Activated CD8-positive, alpha-beta memory T cell treated with anti-CD3 and anti-CD28 coated beads, Interleukin-2, amount 10 ng/mL, durations not matched to agents 7 days and 5 days (primary cell): ENCODE measurements at regions not wholly inside any gene's neighbourhood (a gene's known extent, or its start where the extent isn't known, plus 50 kb on each side); places are given as distances from the start of the nearest gene placed in this dataset.
"Not testable (repeated sequence)": the region's sequence is repeated elsewhere in the genome, so short reads cannot be mapped to it uniquely, and the experiment has no call there.

ENCODE experiments used
- ATAC-seq: fragments of 150-1000 bp; cut with Tn5 transposase; one replicate; pipeline ENCODE4 v1.10.0; 2021; ENCODE audit warnings: moderate library complexity
- CTCF ChIA-PET: fragments of 350-600 bp; sonication (Branson Sonifier 250); formaldehyde crosslinking; loops from one replicate; lab custom pipeline; 2021; ENCODE audit warnings: antibody characterized with exemption; lab: Charles Lee
- DNase-seq: peaks from one replicate; pipeline ENCODE4 v3.0.0-alpha.2; 2020
- H3K27ac Mint-ChIP-seq: one replicate; pipeline ENCODE4 v1.8.0; 2021; ENCODE audit warnings: mild to moderate bottlenecking, mixed read lengths
- H3K27me3 Mint-ChIP-seq: one replicate; pipeline ENCODE4 v1.8.0; 2021; ENCODE audit warnings: mixed read lengths
- H3K36me3 Mint-ChIP-seq: one replicate; pipeline ENCODE4 v1.8.0; 2021; ENCODE audit warnings: mild to moderate bottlenecking, mixed read lengths
- H3K4me1 Mint-ChIP-seq: one replicate; pipeline ENCODE4 v1.8.0; 2021; ENCODE audit warnings: mixed read lengths
- H3K4me3 Mint-ChIP-seq: one replicate; pipeline ENCODE4 v1.8.0; 2021; ENCODE audit warnings: mild to moderate bottlenecking, moderate library complexity, mixed read lengths
- H3K9me3 Mint-ChIP-seq: one replicate; pipeline ENCODE4 v1.8.0; 2022; ENCODE audit warnings: low read depth, mixed read lengths

DNA sequence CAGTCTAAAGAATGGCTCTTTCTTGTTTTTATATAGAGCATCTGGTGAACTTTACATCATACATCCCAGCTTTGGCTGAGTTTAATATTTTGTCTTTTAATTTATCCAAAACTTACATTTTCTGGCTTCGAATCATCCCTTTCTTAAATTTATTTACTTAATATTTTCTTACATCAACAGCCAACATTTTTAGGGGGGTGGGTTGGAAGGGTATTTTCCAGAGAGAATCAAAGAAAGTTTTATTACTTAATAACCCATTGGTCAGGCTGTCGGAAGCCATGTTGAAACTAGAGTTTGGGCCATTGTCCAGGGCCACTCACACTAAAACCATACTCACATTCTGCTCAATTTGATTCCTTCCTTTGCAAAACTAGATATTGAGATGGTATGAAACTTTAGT lies 220.2 kb downstream of the AEBP2 start:
- H3K27me3 Mint-ChIP-seq = no peaks in the 10 kb centered on the region
- no peaks in the 10 kb centered on the region for H3K36me3 Mint-ChIP-seq
- H3K4me1 Mint-ChIP-seq = peaks cover 2% of the 10 kb centered on the region
- no peak overlapping the region for H3K4me3 Mint-ChIP-seq
- DNase-seq (no peak), ATAC-seq (no peak)
- CTCF ChIA-PET = no interaction called here
- H3K27ac Mint-ChIP-seq = no peak overlapping the region
- H3K9me3 Mint-ChIP-seq = no peaks in the 10 kb centered on the region

DNA sequence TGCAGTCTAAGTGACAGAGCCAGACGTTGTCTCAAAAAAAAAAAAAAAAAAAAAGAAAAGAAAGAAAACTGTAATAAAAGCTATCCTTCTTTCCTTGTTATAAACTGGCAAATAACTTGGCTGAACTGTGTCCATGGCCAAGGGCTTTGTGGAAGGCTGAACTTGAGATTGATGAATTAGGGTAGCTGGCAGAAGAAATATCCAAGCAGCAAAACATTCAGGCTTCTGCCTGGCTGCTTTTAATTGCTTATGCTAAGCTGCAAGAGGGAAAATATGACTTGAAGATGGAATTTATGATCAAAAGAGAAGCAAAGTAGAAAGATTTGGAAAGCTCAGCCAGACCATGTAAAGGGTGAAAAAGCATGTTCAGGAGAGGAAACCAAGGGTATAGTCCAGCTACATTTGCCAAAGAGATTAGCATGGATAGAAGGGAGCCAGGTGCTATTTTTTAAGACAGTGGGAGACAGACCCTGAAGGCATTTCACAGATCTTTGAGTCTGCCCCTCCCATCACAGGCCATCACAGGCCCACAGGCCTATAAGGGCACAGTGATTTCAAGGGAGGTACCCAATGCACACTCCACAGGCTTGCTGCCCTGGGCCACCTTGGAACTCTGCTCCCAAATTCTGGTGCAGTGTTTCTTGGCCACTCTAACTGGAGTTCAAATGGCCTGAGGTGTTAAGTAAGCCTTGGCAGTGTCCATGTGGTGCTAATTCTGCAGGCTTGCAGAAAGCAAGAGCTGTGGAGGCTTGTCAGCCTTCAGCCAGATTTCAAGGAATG lies 226.0 kb downstream of the AEBP2 start:
- CTCF ChIA-PET = interaction anchor here (0.6 to 1.2 kb wide), 4 partner anchors 10 to 434 kb away, joined by 3 to 4 read pairs (median 4); no protein-coding TSS in a partner anchor
- ATAC-seq = no peak
- H3K27ac Mint-ChIP-seq = no peak overlapping the region
- H3K9me3 Mint-ChIP-seq = no peaks in the 10 kb centered on the region
- no peaks in the 10 kb centered on the region for H3K27me3 Mint-ChIP-seq
- no peak overlapping the region for H3K4me3 Mint-ChIP-seq
- no peaks in the 10 kb centered on the region for H3K36me3 Mint-ChIP-seq
- DNase-seq = no peak
- no peaks in the 10 kb centered on the region for H3K4me1 Mint-ChIP-seq

DNA sequence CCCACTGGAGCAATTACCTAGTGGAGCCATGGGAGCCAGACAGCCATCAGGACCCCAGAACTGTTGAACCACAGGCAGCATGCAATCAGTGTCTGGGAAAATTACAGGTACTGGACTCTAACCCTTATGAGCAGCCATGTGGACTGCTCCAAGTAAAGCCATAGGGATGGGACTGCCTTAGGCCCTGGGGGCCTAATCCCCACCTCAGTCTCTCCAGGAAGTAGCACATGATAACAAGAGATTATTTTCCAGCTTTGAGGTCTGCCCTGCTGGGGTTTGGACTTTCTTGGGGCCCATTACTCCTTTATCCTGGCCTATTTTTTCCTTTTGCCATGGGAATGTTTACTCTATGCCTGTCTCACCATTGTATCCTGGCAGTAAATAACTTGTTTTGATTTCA lies 226.8 kb downstream of the AEBP2 start:
- H3K9me3 Mint-ChIP-seq = no peaks in the 10 kb centered on the region
- no peak for ATAC-seq
- H3K4me1 Mint-ChIP-seq = no peaks in the 10 kb centered on the region
- no peak for DNase-seq
- no peak overlapping the region for H3K27ac Mint-ChIP-seq
- no peak overlapping the region for H3K4me3 Mint-ChIP-seq
- H3K27me3 Mint-ChIP-seq = peaks cover 1% of the 10 kb centered on the region
- no peaks in the 10 kb centered on the region for H3K36me3 Mint-ChIP-seq
- CTCF ChIA-PET = interaction anchor here (0.6 to 1.2 kb wide), 2 partner anchors 9 to 155 kb away, joined by 3 read pairs; no protein-coding TSS in a partner anchor

GRCh38 chr12:19669793-19670192 lies 230.5 kb downstream of the AEBP2 start:
- DNase-seq (no peak), ATAC-seq (no peak)
- peaks cover 4% of the 10 kb centered on the region for H3K27me3 Mint-ChIP-seq
- no peaks in the 10 kb centered on the region for H3K4me1 Mint-ChIP-seq
- H3K27ac Mint-ChIP-seq = no peak overlapping the region
- H3K4me3 Mint-ChIP-seq = no peak overlapping the region
- H3K9me3 Mint-ChIP-seq = no peaks in the 10 kb centered on the region
- peaks cover 2% of the 10 kb centered on the region for H3K36me3 Mint-ChIP-seq
- CTCF ChIA-PET = no interaction called here

DNA sequence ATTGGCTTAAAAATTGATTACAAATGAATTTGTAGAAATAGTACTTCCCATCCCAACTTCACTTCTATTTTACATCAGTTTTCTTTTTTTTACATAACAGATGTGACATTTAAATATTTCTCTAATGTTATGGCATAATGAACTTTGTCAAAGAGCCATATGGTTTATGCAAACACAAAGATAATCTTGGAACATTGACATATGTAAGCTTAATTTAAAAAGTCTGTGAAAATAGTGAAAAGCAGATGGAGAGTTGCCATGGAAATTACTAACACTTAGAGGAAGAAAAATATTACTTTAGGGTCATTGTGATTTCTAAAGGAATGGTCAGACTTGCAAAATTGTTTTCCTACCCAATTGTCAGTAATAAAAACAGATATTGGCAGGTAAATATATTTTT lies 232.4 kb downstream of the AEBP2 start:
- H3K27me3 Mint-ChIP-seq = peaks cover 4% of the 10 kb centered on the region
- peaks cover 7% of the 10 kb centered on the region for H3K36me3 Mint-ChIP-seq
- peaks cover 3% of the 10 kb centered on the region for H3K9me3 Mint-ChIP-seq
- CTCF ChIA-PET = no interaction called here
- no peak for ATAC-seq
- no peak overlapping the region for H3K27ac Mint-ChIP-seq
- no peak overlapping the region for H3K4me3 Mint-ChIP-seq
- peaks cover 11% of the 10 kb centered on the region for H3K4me1 Mint-ChIP-seq
- DNase-seq = no peak

- peaks cover 7% of the 10 kb centered on the region for H3K9me3 Mint-ChIP-seq
- no peak overlapping the region for H3K27ac Mint-ChIP-seq
- CTCF ChIA-PET = interaction anchor here (1.3 kb wide), 1 partner anchor 9 kb away, joined by 3 read pairs; no protein-coding TSS in a partner anchor
- H3K4me1 Mint-ChIP-seq = peaks cover 34% of the 10 kb centered on the region
- ATAC-seq (no peak), DNase-seq (no peak)
- H3K4me3 Mint-ChIP-seq = no peak overlapping the region
- peaks cover 4% of the 10 kb centered on the region for H3K27me3 Mint-ChIP-seq
- H3K36me3 Mint-ChIP-seq = peaks cover 28% of the 10 kb centered on the region
These were observed 235.1 kb downstream of the AEBP2 start for GRCh38 chr12:19674437-19674836.

DNA sequence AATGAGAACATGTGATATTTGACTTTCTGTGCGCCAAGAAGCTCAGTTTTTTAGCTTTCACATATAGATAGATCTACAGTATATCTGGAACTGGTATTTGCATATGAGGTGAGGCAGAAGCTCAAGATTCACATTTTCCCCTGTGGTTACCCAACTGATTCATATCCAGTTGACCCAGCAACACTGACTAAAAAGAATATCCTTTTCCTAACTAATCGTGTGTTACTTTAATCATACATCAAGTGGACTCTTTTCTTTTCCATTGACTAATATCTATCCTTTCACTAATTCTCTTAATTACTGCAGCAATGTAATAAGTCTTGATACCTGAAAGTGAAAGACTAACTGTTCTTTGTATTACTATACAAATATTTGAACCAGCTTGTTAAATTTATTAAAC lies 236.1 kb downstream of the AEBP2 start:
- Mint-ChIP-seq H3K9me3 (peaks cover 9% of the 10 kb centered on the region), H3K27me3 (peaks cover 4% of the 10 kb centered on the region), H3K4me1 (peaks cover 44% of the 10 kb centered on the region), H3K4me3 (no peak overlapping the region), H3K27ac (no peak overlapping the region), H3K36me3 (peaks cover 38% of the 10 kb centered on the region)
- DNase-seq (no peak), ATAC-seq (peak; percentile 83)
- CTCF ChIA-PET = interaction anchor here (0.6 to 1.3 kb wide), 3 partner anchors 10 to 28 kb away, joined by 3 read pairs; no protein-coding TSS in a partner anchor

GRCh38 chr12:19678501-19678900 lies 239.2 kb downstream of the AEBP2 start:
- peak overlapping the region; percentile 94 for H3K27ac Mint-ChIP-seq
- H3K4me1 Mint-ChIP-seq = peaks cover 53% of the 10 kb centered on the region
- DNase-seq, CTCF ChIA-PET, H3K27me3 Mint-ChIP-seq, H3K9me3 Mint-ChIP-seq: not testable (repeated sequence)
- ATAC-seq = peak; percentile 61
- peak overlapping the region; percentile 69 for H3K4me3 Mint-ChIP-seq
- peaks cover 37% of the 10 kb centered on the region for H3K36me3 Mint-ChIP-seq

GRCh38 chr12:19681007-19681406 lies 241.7 kb downstream of the AEBP2 start:
- peaks cover 9% of the 10 kb centered on the region for H3K9me3 Mint-ChIP-seq
- CTCF ChIA-PET = no interaction called here
- H3K36me3 Mint-ChIP-seq = peaks cover 35% of the 10 kb centered on the region
- ATAC-seq = no peak
- H3K4me1 Mint-ChIP-seq = peaks cover 46% of the 10 kb centered on the region
- H3K27me3 Mint-ChIP-seq = no peaks in the 10 kb centered on the region
- DNase-seq = no peak
- H3K4me3 Mint-ChIP-seq = no peak overlapping the region
- H3K27ac Mint-ChIP-seq = no peak overlapping the region

DNA sequence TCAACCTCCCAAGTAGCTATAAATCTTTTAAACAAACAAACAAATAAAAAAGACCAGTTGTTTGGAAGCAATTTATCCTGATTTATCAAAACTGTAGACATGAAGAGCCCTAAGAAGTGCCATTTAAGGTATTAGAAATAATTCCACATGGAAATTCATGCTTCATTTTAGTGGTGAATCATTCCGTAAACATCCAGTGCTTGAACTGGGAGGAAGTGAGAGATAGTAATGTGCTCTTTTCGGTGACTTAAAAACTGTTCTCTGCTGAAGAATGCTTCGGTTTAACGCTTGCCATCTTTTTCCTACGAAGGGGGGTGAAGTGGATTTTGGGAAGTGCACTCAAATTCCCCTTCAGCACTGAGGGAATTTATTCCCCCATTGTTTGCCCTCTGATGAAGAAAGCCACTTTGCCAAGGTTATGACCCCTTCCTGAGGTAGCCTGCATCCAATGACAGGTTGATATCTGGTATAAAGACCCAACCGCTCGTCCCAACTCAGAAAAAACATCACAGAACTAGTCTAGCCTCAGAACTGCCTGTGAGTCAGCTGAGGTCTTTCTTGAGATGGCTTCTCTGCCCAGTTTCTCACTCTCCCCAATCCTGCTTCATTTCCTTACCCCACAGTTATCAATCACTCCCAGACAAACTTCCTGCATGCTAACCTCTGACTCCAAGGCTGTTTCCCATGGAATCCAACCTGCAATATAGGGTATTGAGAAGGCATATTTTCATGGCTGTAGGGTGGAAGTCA lies 244.1 kb downstream of the AEBP2 start:
- ATAC-seq (no peak), DNase-seq (no peak)
- H3K4me3 Mint-ChIP-seq = no peak overlapping the region
- peaks cover 2% of the 10 kb centered on the region for H3K9me3 Mint-ChIP-seq
- H3K4me1 Mint-ChIP-seq = peaks cover 30% of the 10 kb centered on the region
- H3K27ac Mint-ChIP-seq = no peak overlapping the region
- no peaks in the 10 kb centered on the region for H3K27me3 Mint-ChIP-seq
- CTCF ChIA-PET = no interaction called here
- peaks cover 19% of the 10 kb centered on the region for H3K36me3 Mint-ChIP-seq

DNA sequence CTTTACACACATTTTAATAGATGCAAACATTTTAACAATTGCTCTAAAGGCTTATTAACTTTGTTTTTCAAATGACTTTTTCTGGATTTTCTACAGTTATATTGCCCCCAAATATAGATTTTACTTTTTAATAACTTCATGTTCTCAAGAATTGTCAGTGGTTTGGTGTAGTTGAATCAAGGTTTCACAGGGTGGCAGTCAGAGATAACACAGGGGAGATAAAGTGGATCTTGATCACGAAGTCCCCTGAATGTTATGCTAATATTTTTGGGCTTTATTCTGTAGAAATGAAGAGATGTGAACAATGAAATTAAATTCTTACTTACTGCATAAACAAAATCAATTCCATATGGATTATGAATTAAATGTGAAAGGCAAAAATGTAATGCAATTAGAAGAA lies 248.1 kb downstream of the AEBP2 start:
- no peaks in the 10 kb centered on the region for H3K9me3 Mint-ChIP-seq
- no peak for ATAC-seq
- no peaks in the 10 kb centered on the region for H3K36me3 Mint-ChIP-seq

GRCh38 chr12:19688532-19688931 lies 249.2 kb downstream of the AEBP2 start:
- no peak for DNase-seq
- Mint-ChIP-seq H3K36me3 (peaks cover 5% of the 10 kb centered on the region), H3K27me3 (peaks cover 4% of the 10 kb centered on the region), H3K4me1 (no peaks in the 10 kb centered on the region), H3K4me3 (no peak overlapping the region), H3K9me3 (peaks cover 6% of the 10 kb centered on the region), H3K27ac (no peak overlapping the region)
- no peak for ATAC-seq
- CTCF ChIA-PET = no interaction called here

More for the DNA sequence above, 248.1 kb downstream of the AEBP2 start:
- CTCF ChIA-PET = no interaction called here
- Mint-ChIP-seq H3K27ac (no peak overlapping the region), H3K4me3 (no peak overlapping the region), H3K27me3 (no peaks in the 10 kb centered on the region), H3K4me1 (peaks cover 2% of the 10 kb centered on the region)
- no peak for DNase-seq

GRCh38 chr12:19689226-19689625 lies 249.9 kb downstream of the AEBP2 start:
- peaks cover 5% of the 10 kb centered on the region for H3K36me3 Mint-ChIP-seq
- CTCF ChIA-PET = no interaction called here
- H3K27ac Mint-ChIP-seq = no peak overlapping the region
- no peak for DNase-seq
- H3K4me1 Mint-ChIP-seq = no peaks in the 10 kb centered on the region
- peaks cover 6% of the 10 kb centered on the region for H3K9me3 Mint-ChIP-seq
- ATAC-seq = no peak
- no peak overlapping the region for H3K4me3 Mint-ChIP-seq
- H3K27me3 Mint-ChIP-seq = peaks cover 4% of the 10 kb centered on the region
